ENCODE measurements at regions not wholly inside any gene's neighbourhood (a gene's known extent, or its start where the extent isn't known, plus 50 kb on each side); places are given as distances from the start of the nearest gene placed in this dataset.

GRCh38 chr17:53950858-53951250, 128.1 kb downstream of the KIF2B start:
- CTCF ChIA-PET: no interaction called here
- no peak overlapping the region for H3K4me3 ChIP-seq
- H4K20me1 ChIP-seq (ENCODE audit: insufficient read depth): no peaks in the 10 kb centered on the region
- DNase-seq: no peak
- no peaks in the 10 kb centered on the region for H3K4me1 ChIP-seq (replicated peaks; ENCODE audit: insufficient read depth)
- no peaks in the 10 kb centered on the region for H3F3A ChIP-seq (ENCODE audit: insufficient read depth, low read depth)
- POLR2A ChIA-PET (ENCODE audit: unreplicated experiment): no interaction called here
- no peaks in the 10 kb centered on the region for H3K36me3 ChIP-seq (ENCODE audit: low read depth)
- H3K9me2 ChIP-seq (ENCODE audit: insufficient read depth): no peaks in the 10 kb centered on the region
- intact Hi-C loops (cut with micrococcal nuclease; ENCODE audit: unreplicated experiment): no loop called here
- H3K27ac ChIP-seq: no peak overlapping the region
- no TSS peak for BruUV-seq (replicated peaks)
- no peak for TF ChIP-seq EZH2 (IDR thresholded peaks at IDR 0.05; ENCODE audit: low read depth)
- no peak for TF ChIP-seq CTCF (conservative IDR thresholded peaks at IDR 0.05)
- no peak overlapping the region for H3K4me2 ChIP-seq
- no peaks in the 10 kb centered on the region for H3K79me2 ChIP-seq (ENCODE audit: low read depth)
- H2AFZ ChIP-seq: no peak overlapping the region
- H3K9me3 ChIP-seq (ENCODE audit: insufficient read depth, low read depth): no peaks in the 10 kb centered on the region
- H3K27me3 ChIP-seq (ENCODE audit: insufficient read depth, low read depth): no peaks in the 10 kb centered on the region

GRCh38 chr17:53971361-53971760, 148.6 kb downstream of the KIF2B start:
- H3K9me2 ChIP-seq (ENCODE audit: insufficient read depth): no peaks in the 10 kb centered on the region
- H3K4me2 ChIP-seq: no peak overlapping the region
- H3F3A ChIP-seq (ENCODE audit: insufficient read depth, low read depth): no peaks in the 10 kb centered on the region
- intact Hi-C loops (cut with micrococcal nuclease; ENCODE audit: unreplicated experiment): no loop called here
- H3K4me1 ChIP-seq (replicated peaks; ENCODE audit: insufficient read depth): no peaks in the 10 kb centered on the region
- peaks cover 17% of the 10 kb centered on the region; the same call in 1 of the 2 replicates for H3K27me3 ChIP-seq (ENCODE audit: insufficient read depth, low read depth)
- DNase-seq: no peak
- H3K9me3 ChIP-seq (ENCODE audit: insufficient read depth, low read depth): no peaks in the 10 kb centered on the region
- no peaks in the 10 kb centered on the region for H3K79me2 ChIP-seq (ENCODE audit: low read depth)
- TF ChIP-seq CTCF (conservative IDR thresholded peaks at IDR 0.05): no peak
- TF ChIP-seq EZH2 (IDR thresholded peaks at IDR 0.05; ENCODE audit: low read depth): no peak
- H3K36me3 ChIP-seq (ENCODE audit: low read depth): no peaks in the 10 kb centered on the region
- H2AFZ ChIP-seq: no peak overlapping the region
- no TSS peak for BruUV-seq (replicated peaks)
- ChIA-PET POLR2A (ENCODE audit: unreplicated experiment) (no interaction called here), CTCF (no interaction called here)
- no peak overlapping the region for H3K4me3 ChIP-seq
- H4K20me1 ChIP-seq (ENCODE audit: insufficient read depth): no peaks in the 10 kb centered on the region
- no peak overlapping the region for H3K27ac ChIP-seq

- peaks cover 10% of the 10 kb centered on the region; the same call in 1 of the 2 replicates for H3K27me3 ChIP-seq (ENCODE audit: insufficient read depth, low read depth)
- H3K4me2 ChIP-seq: no peak overlapping the region
- no peaks in the 10 kb centered on the region for H3K9me2 ChIP-seq (ENCODE audit: insufficient read depth)
- H3K79me2 ChIP-seq (ENCODE audit: low read depth): no peaks in the 10 kb centered on the region
- H3K36me3 ChIP-seq (ENCODE audit: low read depth): no peaks in the 10 kb centered on the region
- DNase-seq: no peak
- H3K27ac ChIP-seq: no peak overlapping the region
- ChIA-PET CTCF (no interaction called here), POLR2A (ENCODE audit: unreplicated experiment) (no interaction called here)
- H3K9me3 ChIP-seq (ENCODE audit: insufficient read depth, low read depth): no peaks in the 10 kb centered on the region
- H3K4me1 ChIP-seq (replicated peaks; ENCODE audit: insufficient read depth): no peaks in the 10 kb centered on the region
- no peak for TF ChIP-seq CTCF (conservative IDR thresholded peaks at IDR 0.05)
- no TSS peak for BruUV-seq (replicated peaks)
- H3F3A ChIP-seq (ENCODE audit: insufficient read depth, low read depth): no peaks in the 10 kb centered on the region
- H2AFZ ChIP-seq: no peak overlapping the region
- intact Hi-C loops (cut with micrococcal nuclease; ENCODE audit: unreplicated experiment): no loop called here
- H4K20me1 ChIP-seq (ENCODE audit: insufficient read depth): peaks cover 4% of the 10 kb centered on the region; the same call in 1 of the 2 replicates
- H3K4me3 ChIP-seq: no peak overlapping the region
Measured at GRCh38 chr17:53979991-53980390, 157.3 kb downstream of the KIF2B start.
